Effector memory CD4-positive, alpha-beta T cell (primary cell): ENCODE measurements at regions not wholly inside any gene's neighbourhood (a gene's known extent, or its start where the extent isn't known, plus 50 kb on each side); places are given as distances from the start of the nearest gene placed in this dataset.

ENCODE experiments used
- DNase-seq, 3 donors: peaks; one replicate each; pipeline ENCODE4 v3.0.0-alpha.2; 2020
- H3K27ac ChIP-seq: 2 replicates; pipeline ENCODE4 v1.7.0; 2013; ENCODE audit warnings: mild to moderate bottlenecking, low read length, moderate library complexity; ENCODE audit not compliant: insufficient read depth, poor library complexity, severe bottlenecking
- H3K27me3 ChIP-seq: replicated peaks from 2 replicates; pipeline ENCODE4 v1.7.0; 2013; ENCODE audit warnings: mild to moderate bottlenecking, low read length; ENCODE audit not compliant: insufficient read depth, control insufficient read depth, poor library complexity, severe bottlenecking
- H3K36me3 ChIP-seq: 2 replicates; pipeline ENCODE4 v1.7.0; 2013; ENCODE audit warnings: mild to moderate bottlenecking, low read length, moderate library complexity; ENCODE audit not compliant: control insufficient read depth, insufficient read depth
- H3K4me1 ChIP-seq: 2 replicates; pipeline ENCODE4 v1.7.0; 2013; ENCODE audit warnings: low read length, mild to moderate bottlenecking; ENCODE audit not compliant: control insufficient read depth, insufficient read depth, poor library complexity, severe bottlenecking
- H3K4me3 ChIP-seq: 2 replicates; pipeline ENCODE4 v1.7.0; 2013; ENCODE audit warnings: low read length, low read depth, mild to moderate bottlenecking; ENCODE audit not compliant: insufficient read depth, poor library complexity, severe bottlenecking
- H3K9me3 ChIP-seq: 2 replicates; pipeline ENCODE4 v1.7.0; 2013; ENCODE audit warnings: mild to moderate bottlenecking, low read length, moderate library complexity; ENCODE audit not compliant: control insufficient read depth

DNA sequence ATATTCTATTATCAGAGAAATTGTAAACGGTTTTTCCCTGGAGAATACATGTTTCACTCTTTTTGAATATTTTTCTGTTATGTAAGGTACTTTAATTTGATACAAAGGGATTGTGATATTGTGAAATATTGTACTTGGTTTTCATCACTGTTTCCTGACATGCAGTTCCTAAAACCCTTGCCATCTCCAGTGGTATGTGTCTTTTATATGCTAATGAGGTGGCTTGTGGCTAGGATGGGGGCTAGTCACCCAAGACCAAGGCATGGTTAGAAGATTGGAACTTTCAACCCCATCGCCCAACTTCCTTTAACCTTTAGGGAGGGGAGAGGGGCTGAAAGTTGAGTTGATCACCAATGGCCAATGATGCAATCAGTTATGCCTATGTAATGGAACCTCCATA lies 160.6 kb downstream of the TAF11L14 start:
- no peaks in the 10 kb centered on the region for H3K4me1 ChIP-seq
- H3K4me3 ChIP-seq = no peak overlapping the region
- H3K27ac ChIP-seq = no peak overlapping the region
- no peaks in the 10 kb centered on the region for H3K9me3 ChIP-seq
- H3K27me3 ChIP-seq = no peaks in the 10 kb centered on the region
- H3K36me3 ChIP-seq = no peaks in the 10 kb centered on the region
- no peak for DNase-seq

DNA sequence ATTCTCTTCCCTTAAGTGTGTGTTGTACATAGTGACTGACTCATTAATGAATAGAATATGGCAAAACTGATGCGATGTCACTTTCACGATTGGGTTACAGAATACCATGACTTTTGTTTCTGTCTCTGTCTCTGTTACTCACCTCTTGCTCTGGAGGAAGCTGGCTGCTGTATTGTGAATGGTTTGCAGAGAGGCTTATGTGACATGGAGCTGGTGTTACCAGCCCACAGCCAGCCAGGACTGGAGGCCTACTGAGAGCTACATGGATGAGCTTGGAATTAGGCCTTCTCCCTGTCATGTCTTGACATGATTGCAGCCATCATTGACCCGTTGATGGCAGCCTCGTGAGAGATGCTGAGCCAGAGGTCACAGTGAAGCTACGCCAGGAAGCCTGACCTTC lies 161.9 kb downstream of the TAF11L14 start:
- H3K36me3 ChIP-seq = no peaks in the 10 kb centered on the region
- no peak overlapping the region for H3K27ac ChIP-seq
- H3K9me3 ChIP-seq = no peaks in the 10 kb centered on the region
- H3K27me3 ChIP-seq = no peaks in the 10 kb centered on the region
- no peak overlapping the region for H3K4me3 ChIP-seq
- H3K4me1 ChIP-seq = no peaks in the 10 kb centered on the region
- no peak for DNase-seq

DNA sequence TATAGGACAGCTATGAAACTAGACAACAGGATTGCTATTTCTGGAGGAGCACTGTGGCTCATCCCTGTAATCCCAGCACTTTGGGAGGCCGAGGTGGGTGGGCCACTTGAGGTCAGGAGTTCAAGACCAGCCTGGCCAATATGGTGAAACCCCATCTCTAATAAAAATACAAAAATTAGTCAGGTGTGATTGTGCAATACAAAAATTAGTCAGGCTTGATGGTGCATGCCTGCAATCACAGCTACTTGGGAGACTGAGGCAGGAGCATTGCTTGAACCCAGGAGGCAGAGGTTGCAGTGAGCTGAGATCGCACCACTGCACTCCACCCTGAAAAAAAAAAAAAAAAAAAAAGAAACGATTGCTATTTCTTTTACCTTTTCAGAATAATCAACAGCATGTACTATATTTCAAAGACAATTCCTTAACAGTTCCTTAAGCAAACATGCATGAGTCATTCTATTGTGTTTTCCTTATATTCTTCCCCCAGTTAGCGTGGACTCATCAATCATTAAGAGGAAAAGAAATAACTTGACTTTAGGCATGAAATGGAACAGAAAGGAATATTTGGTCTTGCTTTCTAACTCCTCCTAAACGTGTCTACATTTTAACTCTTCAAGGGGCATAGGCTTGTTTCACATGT lies 162.6 kb downstream of the TAF11L14 start:
- H3K9me3 ChIP-seq = no peaks in the 10 kb centered on the region
- no peak overlapping the region for H3K27ac ChIP-seq
- no peaks in the 10 kb centered on the region for H3K4me1 ChIP-seq
- no peak overlapping the region for H3K4me3 ChIP-seq
- no peaks in the 10 kb centered on the region for H3K27me3 ChIP-seq
- DNase-seq = no peak
- no peaks in the 10 kb centered on the region for H3K36me3 ChIP-seq

DNA sequence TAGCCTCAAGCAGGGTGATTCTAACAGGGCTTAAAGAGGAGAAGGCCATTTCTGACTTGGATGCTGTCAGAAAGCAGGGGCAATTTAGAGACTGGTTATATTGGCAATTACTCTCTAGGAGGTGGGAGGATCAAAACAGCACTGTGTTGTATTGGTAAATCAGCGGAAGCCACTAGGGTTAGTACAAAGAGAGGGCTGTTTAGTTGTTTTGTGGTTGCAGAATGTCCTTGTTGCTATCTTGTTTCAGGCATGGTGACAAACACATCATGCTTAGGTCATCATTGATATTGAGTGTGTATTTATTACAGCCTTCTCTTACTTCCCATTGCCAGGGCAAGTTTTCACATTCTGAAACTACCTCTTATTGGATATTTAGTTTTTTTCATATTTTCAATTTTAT lies 165.3 kb downstream of the TAF11L14 start:
- no peak for DNase-seq
- Histone ChIP-seq H3K4me1 (no peaks in the 10 kb centered on the region), H3K27ac (no peak overlapping the region), H3K36me3 (no peaks in the 10 kb centered on the region), H3K27me3 (no peaks in the 10 kb centered on the region), H3K4me3 (no peak overlapping the region), H3K9me3 (no peaks in the 10 kb centered on the region)

DNA sequence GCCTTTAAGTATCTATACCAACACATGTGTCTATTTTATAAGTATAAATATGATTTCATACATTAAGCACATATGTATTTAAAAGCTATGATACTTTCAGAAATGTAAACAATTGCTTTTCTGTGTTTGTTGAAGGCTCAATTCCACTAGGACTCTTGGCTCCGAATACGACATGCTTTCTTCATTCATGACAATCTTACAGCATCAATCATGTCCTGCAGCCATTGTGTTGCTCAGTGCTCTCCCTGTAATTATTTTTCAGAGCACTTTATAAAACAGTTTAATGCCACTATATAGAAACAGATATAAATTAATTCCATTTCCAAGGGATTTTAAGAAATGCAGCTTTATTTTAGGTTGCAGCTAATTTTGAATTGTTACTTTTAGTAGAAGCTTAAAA lies 167.3 kb downstream of the TAF11L14 start:
- H3K27ac ChIP-seq = no peak overlapping the region
- no peaks in the 10 kb centered on the region for H3K9me3 ChIP-seq
- no peaks in the 10 kb centered on the region for H3K27me3 ChIP-seq
- H3K4me3 ChIP-seq = no peak overlapping the region
- no peaks in the 10 kb centered on the region for H3K4me1 ChIP-seq
- no peaks in the 10 kb centered on the region for H3K36me3 ChIP-seq
- no peak for DNase-seq

DNA sequence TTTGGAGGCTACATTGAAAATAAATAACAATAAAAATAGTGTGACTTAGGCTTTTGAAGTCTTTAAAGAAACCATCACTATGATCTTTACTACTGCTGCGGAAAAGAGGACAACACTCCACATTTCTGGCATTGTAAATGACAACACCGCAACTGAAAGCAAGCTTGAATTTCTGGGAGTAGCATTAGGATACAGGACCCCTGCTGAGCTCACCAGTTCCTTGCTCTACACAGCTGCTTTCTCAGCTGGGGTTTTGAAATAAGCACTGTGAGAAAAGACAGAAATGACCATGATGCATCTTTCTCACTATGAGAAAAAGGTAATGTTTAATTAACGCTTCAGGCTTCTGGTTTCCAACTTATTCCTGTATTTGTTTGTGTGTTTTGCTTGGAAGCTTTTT lies 168.0 kb downstream of the TAF11L14 start:
- no peak for DNase-seq
- Histone ChIP-seq H3K27me3 (no peaks in the 10 kb centered on the region), H3K36me3 (no peaks in the 10 kb centered on the region), H3K4me1 (no peaks in the 10 kb centered on the region), H3K27ac (no peak overlapping the region), H3K9me3 (no peaks in the 10 kb centered on the region), H3K4me3 (no peak overlapping the region)

DNA sequence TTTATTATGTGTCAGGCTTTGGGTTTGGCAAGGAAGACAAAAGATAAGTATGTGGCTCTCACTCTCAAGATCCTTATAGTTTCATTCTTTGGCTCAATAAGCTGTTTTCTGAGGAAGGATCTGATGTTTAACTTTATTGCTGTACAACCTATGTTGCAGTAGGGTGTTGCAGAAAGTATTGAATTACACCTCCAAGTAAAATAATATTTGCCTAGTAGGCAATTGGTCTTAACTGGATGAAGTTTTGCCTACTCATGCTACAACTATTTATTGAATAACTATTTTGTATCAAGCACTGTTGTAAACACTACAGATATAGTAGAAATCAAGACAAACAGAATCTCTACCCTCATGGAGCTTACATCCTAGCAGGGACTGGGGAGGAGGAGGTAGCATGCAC lies 169.7 kb downstream of the TAF11L14 start:
- no peaks in the 10 kb centered on the region for H3K36me3 ChIP-seq
- no peaks in the 10 kb centered on the region for H3K4me1 ChIP-seq
- no peak overlapping the region for H3K4me3 ChIP-seq
- no peaks in the 10 kb centered on the region for H3K27me3 ChIP-seq
- no peaks in the 10 kb centered on the region for H3K9me3 ChIP-seq
- no peak for DNase-seq
- H3K27ac ChIP-seq = no peak overlapping the region

DNA sequence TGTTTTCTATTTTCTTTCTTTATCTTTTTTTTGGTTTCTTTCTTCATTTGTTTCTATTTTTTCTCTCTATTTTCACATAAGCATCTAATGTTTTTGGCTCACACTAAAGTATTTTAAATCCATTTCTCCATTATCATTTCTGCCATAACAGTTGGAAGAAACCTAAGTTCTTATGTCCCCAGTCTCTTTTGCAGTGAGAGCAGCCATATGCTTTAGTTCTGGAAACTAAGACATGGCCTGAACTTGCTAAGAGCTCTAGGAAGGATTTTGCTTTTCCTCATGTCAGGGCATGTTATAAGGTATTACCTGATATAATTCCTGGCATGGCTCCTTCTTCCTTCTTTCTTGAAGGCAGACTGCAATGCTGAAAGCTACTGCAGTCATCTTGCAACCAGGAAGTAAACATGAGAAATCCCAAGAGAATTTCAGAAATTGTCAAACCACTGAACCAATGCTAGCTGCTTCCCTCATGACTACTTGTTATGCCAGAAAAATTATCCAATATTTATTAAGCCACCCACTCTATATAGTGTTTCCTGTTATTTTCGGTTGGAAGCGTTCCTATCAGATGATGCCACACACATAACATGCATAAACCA lies 171.1 kb downstream of the TAF11L14 start:
- Histone ChIP-seq H3K4me3 (no peak overlapping the region), H3K27ac (no peak overlapping the region), H3K36me3 (no peaks in the 10 kb centered on the region), H3K27me3 (no peaks in the 10 kb centered on the region), H3K9me3 (no peaks in the 10 kb centered on the region), H3K4me1 (no peaks in the 10 kb centered on the region)
- DNase-seq = no peak

DNA sequence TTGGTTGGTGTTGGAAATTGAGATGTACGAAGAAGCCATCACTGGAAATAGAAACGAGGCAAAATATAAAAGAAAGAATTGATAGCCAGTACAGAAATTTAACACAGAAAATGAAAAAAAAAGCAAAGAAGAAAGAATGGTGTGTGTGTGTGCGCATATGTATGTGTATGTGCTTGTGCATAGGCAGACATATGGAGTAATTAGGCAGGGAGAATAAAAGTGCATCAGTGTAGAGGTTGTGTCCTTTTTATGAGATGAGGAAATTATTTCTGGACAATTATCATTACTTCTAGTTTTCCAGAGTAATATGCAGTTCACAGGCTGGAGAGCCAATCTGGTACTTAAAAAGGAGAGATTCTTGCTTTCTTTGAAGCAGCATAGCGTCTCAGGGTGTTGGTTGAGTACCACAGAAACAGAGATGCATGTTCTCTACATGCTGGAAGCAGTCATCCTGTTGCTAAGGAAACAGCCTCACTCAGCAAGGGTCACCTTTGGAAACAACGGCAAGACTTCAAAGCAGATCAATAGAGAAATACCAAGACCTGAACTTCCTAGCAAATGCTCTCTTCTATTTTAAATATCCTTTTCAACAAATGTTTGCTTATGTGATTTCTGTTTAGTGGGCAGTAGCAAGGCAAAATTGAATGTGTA lies 172.7 kb downstream of the TAF11L14 start:
- Histone ChIP-seq H3K27me3 (no peaks in the 10 kb centered on the region), H3K36me3 (no peaks in the 10 kb centered on the region), H3K4me1 (no peaks in the 10 kb centered on the region)

DNA sequence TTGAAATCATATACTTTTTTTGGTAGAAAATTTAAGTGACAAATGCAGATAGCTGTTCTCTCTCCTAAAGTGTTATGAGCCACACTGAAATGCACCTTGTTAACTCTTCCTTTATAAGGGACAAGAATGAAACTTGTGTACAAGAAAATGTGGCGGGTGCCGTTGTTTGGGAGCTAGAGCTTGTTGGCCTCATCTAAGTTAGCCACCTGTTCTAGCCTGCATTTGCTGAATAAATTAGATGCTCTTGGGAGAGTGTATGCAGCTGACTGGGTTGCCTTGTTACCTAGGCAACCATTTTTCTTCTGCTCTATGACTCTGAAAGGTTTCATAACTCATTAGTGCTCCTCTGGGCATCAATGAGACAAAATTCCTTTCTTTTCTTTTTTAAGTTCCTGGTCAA lies 174.3 kb downstream of the TAF11L14 start:
- Histone ChIP-seq H3K4me1 (no peaks in the 10 kb centered on the region), H3K4me3 (no peak overlapping the region), H3K9me3 (no peaks in the 10 kb centered on the region), H3K36me3 (no peaks in the 10 kb centered on the region), H3K27me3 (no peaks in the 10 kb centered on the region), H3K27ac (no peak overlapping the region)
- no peak for DNase-seq

More for the DNA sequence above, 172.7 kb downstream of the TAF11L14 start:
- no peak overlapping the region for H3K4me3 ChIP-seq
- no peak overlapping the region for H3K27ac ChIP-seq
- no peaks in the 10 kb centered on the region for H3K9me3 ChIP-seq
- no peak for DNase-seq
